GM13977 (cell line): ENCODE measurements at regions not wholly inside any gene's neighbourhood (a gene's known extent, or its start where the extent isn't known, plus 50 kb on each side); places are given as distances from the start of the nearest gene placed in this dataset.

Experiments used
- DNase-seq: peaks from one replicate; pipeline ENCODE4 v3.0.0; 2012; ENCODE audit warnings: low spot score
- CTCF ChIP-seq: IDR thresholded peaks from 2 replicates; pipeline ENCODE4 v1.5.1; 2012; ENCODE audit warnings: mild to moderate bottlenecking, control low read depth; ENCODE audit not compliant: insufficient read depth; ENCODE audit errors: extremely low read depth, missing control alignments
- in situ Hi-C: fragments of 300-500 bp; cut with MboI; formaldehyde crosslinking; loops from one replicate; pipeline ENCODE4 v1.12.0; 2022; ENCODE audit warnings: low sequenced_read_pairs, low pct_unique_long_range_greater_than_20kb, mixed read lengths, inconsistent platforms; ENCODE audit not compliant: unreplicated experiment

- no peak for TF ChIP-seq CTCF
- in situ Hi-C loops, result no loop called here
Measured at GRCh38 chr3:180246688-180247195, 210.0 kb upstream of the PEX5L start.

GRCh38 chr3:180250172-180250571 lies 213.4 kb upstream of the PEX5L start:
- no peak for TF ChIP-seq CTCF
- in situ Hi-C loops, result no loop called here
- no peak for DNase-seq

More at GRCh38 chr3:180246688-180247195, 210.0 kb upstream of the PEX5L start:
- no peak for DNase-seq

DNA sequence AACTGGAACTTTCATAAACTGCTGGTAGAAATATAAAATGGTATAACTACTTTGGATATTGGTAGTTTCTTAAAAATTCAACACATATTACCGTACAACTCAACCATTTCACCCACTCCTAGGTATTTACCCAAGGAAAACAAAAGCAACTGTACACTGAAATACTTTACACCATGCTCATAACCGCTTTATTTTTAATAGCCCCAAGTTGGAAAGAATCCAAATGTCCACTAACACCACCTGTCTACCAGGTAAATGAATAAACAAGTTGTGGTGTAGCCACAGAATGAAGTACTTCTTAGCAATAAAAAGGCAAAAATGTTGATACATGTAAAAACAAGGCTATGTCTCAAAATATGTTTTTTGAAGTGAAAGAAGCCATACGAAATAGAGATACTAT lies 215.9 kb upstream of the PEX5L start:
- in situ Hi-C loops, result no loop called here

GRCh38 chr3:180253283-180253682 lies 216.5 kb upstream of the PEX5L start:
- no peak for TF ChIP-seq CTCF
- in situ Hi-C loops, result no loop called here
- no peak for DNase-seq

More for the DNA sequence above, 215.9 kb upstream of the PEX5L start:
- no peak for TF ChIP-seq CTCF
- no peak for DNase-seq

DNA sequence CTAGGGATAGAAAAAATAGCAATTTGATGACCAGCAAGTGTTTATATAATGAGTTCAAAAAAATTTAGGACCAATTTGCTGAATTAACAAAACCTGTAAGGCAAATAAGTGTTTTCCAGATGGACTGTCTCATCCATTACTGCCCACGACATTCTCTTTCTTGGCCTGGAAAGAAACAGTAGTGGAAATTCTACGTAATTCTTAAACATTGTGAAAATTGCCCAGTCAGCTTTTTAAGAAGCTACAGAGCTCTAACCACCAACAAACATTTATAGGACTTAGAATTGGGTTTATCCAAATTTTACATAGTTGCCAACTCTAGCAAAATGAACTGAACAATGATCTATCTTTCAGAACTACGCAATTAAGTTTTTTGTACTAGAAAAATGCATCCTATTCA lies 227.7 kb upstream of the PEX5L start:
- in situ Hi-C loops, result no loop called here
- no peak for TF ChIP-seq CTCF
- no peak for DNase-seq

DNA sequence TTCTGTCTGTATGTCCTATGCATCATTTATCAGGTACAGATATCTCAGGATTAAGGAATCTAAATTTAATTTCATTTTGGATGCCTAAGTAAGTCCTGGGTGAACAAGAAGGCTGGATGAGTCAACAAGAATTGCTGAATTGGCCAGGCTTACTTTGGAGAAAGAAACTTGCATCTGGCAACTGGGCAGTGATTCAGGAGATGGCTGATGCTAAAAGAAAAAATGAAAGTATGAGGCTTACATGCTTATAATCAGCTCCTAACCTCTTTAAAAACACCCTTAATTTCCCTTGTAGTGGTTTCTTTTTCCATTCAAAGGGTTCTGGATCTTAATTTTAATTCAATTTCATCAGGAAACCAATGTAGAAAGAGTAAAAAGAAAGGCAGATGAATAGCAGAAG lies 228.8 kb upstream of the PEX5L start:
- TF ChIP-seq CTCF, result no peak
- in situ Hi-C loops, result no loop called here

More for the DNA sequence above, 228.8 kb upstream of the PEX5L start:
- DNase-seq, result no peak
